Activated CD8-positive, alpha-beta memory T cell treated with anti-CD3 and anti-CD28 coated beads, Interleukin-2, amount 50 U/mL, for 1 hour (primary cell): ENCODE measurements at regions not wholly inside any gene's neighbourhood (a gene's known extent, or its start where the extent isn't known, plus 50 kb on each side); places are given as distances from the start of the nearest gene placed in this dataset.
"Not testable (repeated sequence)": the region's sequence is repeated elsewhere in the genome, so short reads cannot be mapped to it uniquely, and the experiment has no call there.

Experiments used
- DNase-seq: peaks from one replicate; pipeline ENCODE4 v3.0.0-alpha.2; 2020; ENCODE audit errors: extremely low read depth

- DNase-seq: not testable (repeated sequence)
Observed at GRCh38 chr10:46645110-46645509, 66.2 kb downstream of the SYT15 start.

GRCh38 chr10:46646132-46646531 is 67.2 kb downstream of the SYT15 start:
- DNase-seq: not testable (repeated sequence)

DNA sequence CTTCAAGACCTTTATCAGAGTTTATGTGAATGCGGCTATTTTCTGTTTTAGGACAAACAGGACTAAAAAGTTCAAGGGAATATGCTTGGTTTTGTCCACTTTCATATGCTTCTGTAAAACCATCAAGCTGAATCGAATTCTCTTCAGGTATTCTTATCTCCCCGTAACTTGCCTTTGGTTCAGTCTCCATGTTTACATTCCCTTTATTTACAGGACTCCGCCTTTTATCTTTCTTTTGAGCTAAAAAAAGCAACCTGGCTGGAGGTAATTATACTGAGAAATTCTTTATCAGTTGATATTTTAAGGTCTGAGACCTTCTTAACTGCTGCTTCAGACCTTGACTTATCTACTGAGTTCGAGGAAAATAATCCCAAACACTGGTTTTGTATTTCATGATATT is 72.0 kb downstream of the SYT15 start:
- DNase-seq: not testable (repeated sequence)

DNA sequence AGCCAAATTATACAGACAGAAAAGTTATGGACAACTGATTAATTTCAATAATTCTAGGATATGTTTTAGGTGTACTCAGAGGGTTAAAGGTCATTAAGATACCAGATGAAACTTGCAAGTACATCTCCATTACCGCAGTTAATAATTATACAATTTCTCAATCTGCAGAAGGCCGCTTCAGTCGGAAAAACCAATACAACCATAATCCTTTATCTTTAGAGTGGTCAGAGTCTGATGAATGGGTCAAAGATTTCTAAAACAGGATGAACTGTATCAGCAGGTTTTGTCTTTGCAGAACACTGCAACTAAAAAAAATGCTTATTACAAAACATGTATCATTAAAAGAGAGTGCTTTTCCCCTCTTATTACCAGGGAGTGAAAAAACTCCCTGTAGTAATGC is 78.5 kb downstream of the SYT15 start:
- not testable (repeated sequence) for DNase-seq

GRCh38 chr10:46660027-46660834 is 81.3 kb downstream of the SYT15 start:
- not testable (repeated sequence) for DNase-seq

DNA sequence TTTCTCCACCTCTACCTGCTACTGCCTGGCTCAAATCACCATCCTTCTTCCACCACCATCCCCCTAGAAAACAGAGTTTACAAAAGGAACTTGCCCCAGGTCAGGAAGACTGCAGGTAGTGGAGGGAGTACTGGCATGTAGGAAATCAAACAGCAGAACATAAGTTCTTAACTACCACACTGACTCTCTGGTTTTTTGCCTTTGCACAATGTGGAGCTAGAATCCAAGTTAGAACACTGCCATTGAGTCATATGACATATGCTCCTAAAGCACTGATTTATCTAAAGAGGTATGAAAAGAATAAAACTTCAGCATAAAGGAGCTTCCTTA is 81.9 kb downstream of the SYT15 start:
- not testable (repeated sequence) for DNase-seq

DNA sequence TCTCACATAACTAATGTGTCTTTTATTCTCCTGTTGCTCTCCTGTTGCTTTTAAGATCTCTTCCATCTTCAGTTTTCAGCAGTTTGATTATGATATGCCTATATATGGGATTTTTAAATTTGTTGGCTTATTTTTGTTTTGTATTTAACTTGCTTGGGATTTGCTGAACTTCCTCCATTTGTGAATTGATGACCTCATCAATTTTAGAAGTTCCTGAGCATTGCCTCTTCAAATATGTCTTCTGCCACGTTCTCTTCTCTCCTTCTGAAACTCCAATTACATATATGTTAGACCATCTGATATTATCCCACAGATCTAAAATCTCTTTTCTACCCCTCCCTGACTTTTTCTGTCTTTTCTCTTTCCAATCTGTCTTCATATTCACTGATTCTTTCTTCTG is 86.6 kb downstream of the SYT15 start:
- DNase-seq: not testable (repeated sequence)

GRCh38 chr10:46668357-46668997 is 89.5 kb downstream of the SYT15 start:
- DNase-seq: not testable (repeated sequence)

GRCh38 chr10:46677836-46678435 is 99.0 kb downstream of the SYT15 start:
- not testable (repeated sequence) for DNase-seq

DNA sequence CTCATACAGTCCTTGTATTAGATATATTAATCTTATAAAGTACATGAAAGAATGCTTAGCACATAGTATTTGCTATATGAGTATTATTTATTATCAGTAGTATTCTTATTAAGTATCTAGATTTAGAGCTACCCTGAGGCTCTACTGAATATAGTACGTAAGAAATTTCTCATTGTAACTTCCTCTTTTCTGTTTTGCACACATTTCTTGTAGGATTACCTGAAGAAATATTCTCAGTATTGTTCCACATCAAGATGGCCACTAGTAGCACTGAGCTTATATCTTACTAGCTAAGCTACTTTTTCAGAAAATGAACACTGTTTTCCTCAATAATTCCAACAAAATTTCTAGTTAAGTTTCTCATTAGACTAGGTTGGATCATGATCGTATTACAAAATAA is 112.5 kb downstream of the SYT15 start:
- DNase-seq: not testable (repeated sequence)

DNA sequence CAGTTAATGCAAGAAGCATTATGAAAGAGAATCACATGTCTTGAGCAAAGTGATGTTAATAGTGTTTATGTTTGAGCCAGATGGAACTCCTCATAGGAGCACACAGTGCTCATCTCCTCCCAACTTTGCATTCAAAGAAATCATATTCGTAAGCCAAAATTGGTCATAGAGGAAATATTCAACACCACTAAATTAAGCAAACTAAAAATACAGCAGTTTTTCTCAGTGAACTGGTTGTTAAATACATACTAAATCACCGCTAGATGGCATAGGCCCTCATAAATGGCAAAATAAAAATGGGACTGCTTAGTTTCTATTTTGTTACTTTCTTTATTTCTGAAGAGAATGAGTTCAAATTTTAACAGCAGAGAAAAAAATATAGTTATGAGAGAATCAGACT is 114.3 kb downstream of the SYT15 start:
- DNase-seq: not testable (repeated sequence)

DNA sequence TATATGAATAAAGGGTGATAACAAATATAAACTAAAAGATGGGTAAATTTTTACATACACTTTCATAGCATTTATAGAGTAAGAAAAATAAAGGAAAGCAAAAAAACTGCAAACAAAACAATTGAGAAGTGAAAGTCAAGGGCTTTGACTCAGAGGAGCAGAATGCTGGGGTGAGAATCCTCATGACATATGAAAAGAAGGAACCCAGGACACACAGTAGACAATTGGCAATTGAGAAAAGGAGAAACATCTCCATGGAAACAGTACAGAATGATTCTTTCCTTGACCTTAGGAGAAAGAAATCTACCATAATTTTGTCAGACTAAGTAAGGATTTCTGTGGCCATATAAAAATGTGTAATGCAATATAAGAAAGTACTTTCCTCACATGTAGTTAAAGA is 138.3 kb downstream of the SYT15 start:
- not testable (repeated sequence) for DNase-seq

GRCh38 chr10:46718014-46718413 is 139.1 kb downstream of the SYT15 start:
- not testable (repeated sequence) for DNase-seq

DNA sequence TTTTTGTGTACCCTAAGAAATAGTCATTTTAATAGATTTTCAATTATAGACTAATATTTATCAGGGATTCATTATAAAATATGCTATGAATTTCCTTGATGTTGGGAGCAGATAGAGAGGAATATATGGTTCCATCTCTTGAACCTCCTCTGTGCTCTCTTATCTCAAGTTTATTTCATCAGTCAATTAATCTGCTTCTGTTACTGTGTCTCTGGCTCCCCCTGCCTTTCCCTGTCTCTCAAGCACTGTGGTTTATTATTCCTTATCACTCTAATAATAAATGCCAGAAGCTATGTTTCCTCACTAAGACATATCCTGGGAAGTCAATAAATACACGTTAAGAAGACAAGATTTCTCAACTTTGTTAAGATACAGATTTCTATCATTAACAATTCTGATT is 141.5 kb downstream of the SYT15 start:
- DNase-seq: not testable (repeated sequence)

DNA sequence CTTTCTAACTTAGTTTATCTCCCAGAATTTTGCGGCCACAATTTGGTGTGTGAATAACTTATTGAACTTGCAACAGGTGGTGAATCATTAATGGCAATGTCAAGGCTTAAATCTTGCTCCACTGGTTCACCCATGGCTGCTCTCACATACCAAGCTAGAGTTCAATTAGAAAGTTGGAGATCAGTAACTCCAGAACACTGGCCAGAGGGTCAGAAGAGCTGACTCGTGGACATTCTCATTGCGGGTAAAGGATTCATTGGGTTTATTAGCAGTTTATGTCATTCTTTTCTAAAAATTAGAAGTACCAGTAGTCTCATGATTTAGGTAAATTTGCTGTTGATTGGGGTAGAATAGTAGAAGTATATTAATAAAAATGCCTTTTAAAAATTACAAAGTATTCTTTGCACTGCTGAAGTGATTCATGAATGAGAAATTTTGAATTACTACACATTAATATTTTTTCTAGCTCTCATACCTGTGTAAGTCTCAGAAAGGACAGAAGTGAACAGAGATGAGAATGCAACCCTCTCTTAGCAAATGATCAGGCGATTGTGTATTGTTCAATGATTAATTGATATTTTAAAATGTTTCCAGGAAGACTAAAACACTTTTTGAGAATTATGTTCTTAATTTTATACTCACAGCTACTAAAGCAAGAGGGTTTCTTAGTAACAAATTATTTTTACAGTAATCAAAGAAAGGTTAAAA is 142.0 kb downstream of the SYT15 start:
- not testable (repeated sequence) for DNase-seq

- not testable (repeated sequence) for DNase-seq
Observed at GRCh38 chr10:46724258-46724657, 145.3 kb downstream of the SYT15 start.

DNA sequence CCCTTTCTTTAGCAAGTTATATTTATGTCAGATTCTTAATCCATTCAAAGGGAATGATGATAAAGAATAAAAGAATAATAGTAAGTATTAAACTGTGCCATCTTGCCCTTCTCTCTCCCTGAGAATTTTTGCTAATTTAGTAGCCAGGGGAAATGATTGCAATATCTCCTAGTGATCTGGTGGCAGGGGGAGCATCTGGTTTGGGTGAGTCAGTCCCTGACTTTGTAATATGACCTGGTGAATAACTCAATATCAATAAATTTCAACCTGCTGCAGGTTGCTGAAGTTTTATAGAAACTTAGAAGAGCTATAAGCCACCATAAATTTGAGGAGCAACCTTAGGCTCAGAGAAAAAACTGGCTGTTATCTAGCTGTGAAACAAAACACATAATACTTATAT is 149.4 kb downstream of the SYT15 start:
- DNase-seq: not testable (repeated sequence)

DNA sequence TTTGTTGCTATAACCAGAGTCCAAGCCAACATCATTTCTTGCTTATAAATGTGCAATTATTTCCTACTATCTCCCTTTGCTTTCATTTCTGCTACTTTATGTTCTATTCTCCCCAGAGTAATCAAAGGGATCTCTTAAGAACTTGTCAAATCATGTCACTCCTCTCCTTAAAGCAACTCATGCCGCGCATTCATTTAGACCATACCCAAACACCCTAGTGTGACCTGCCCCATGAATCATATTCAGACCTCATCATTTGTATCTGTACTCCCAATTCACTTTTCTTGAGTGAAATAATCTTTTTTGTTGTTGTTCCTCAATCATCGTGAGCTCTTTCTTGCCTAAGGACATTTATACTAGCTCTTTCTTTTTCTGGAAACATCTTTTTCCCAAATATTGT is 151.8 kb downstream of the SYT15 start:
- not testable (repeated sequence) for DNase-seq

- not testable (repeated sequence) for DNase-seq
Observed at GRCh38 chr10:46733635-46734261, 154.8 kb downstream of the SYT15 start.

DNA sequence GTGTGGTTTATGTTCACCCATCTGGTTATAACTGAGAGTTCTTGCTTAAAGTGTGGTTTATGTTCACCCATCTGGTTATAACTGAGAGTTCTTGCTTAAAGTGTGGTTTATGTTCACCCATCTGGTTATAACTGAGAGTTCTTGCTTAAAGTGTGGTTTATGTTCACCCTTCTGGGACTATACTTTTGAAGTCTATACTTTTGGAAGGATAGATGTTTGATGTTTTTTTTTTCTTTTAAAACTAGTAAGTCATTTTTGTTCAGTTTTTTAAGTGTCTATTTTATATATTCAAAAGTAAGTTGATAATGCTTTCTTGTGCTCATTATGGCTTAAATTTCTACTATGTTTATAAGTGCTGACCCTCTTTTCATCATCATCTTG is 155.3 kb downstream of the SYT15 start:
- DNase-seq: not testable (repeated sequence)

GRCh38 chr10:46739919-46740318 is 161.0 kb downstream of the SYT15 start:
- DNase-seq: not testable (repeated sequence)

- not testable (repeated sequence) for DNase-seq
Observed at GRCh38 chr10:46740368-46740767, 161.4 kb downstream of the SYT15 start.
